AG04449 (cell line): ENCODE measurements at regions not wholly inside any gene's neighbourhood (a gene's known extent, or its start where the extent isn't known, plus 50 kb on each side); places are given as distances from the start of the nearest gene placed in this dataset.
"Not testable (repeated sequence)": the region's sequence is repeated elsewhere in the genome, so short reads cannot be mapped to it uniquely, and the experiment has no call there.

ENCODE experiments used
- CTCF ChIA-PET: fragments of 350-600 bp; formaldehyde crosslinking; extraction: SDS; loops from one replicate; lab custom pipeline; 2021; ENCODE audit warnings: antibody characterized with exemption; lab: Yijun Ruan, JAX
- POLR2A ChIA-PET: fragments of 400-600, 350-600 bp; formaldehyde crosslinking; extraction: SDS; loops from one replicate; lab custom pipeline; 2020; ENCODE audit warnings: antibody characterized with exemption, inconsistent platforms; lab: Yijun Ruan, JAX
- DNase-seq: peaks from one replicate; pipeline ENCODE4 v3.0.0-alpha.2; 2010; ENCODE audit warnings: low read depth, low spot score
- H3K4me3 ChIP-seq: 2 replicates; pipeline ENCODE4 v1.5.1; 2011; ENCODE audit warnings: low read depth, mild to moderate bottlenecking, control low read depth, low read length
- CTCF ChIP-seq: IDR thresholded peaks from one replicate; pipeline ENCODE4 v1.5.1; 2011; ENCODE audit warnings: mild to moderate bottlenecking, moderate library complexity, low read length, control low read depth, inconsistent platforms; ENCODE audit not compliant: insufficient read depth; ENCODE audit errors: missing control alignments

GRCh38 chr21:10425856-10426255 lies 95.5 kb upstream of the TPTE start:
- no peak for TF ChIP-seq CTCF
- no peak for DNase-seq
- POLR2A ChIA-PET, result no interaction called here
- no peak overlapping the region for H3K4me3 ChIP-seq
- CTCF ChIA-PET, result no interaction called here

GRCh38 chr21:10426812-10427211 lies 94.6 kb upstream of the TPTE start:
- POLR2A ChIA-PET, DNase-seq, H3K4me3 ChIP-seq, CTCF ChIA-PET: not testable (repeated sequence)

GRCh38 chr21:10427277-10427676 lies 94.1 kb upstream of the TPTE start:
- CTCF ChIA-PET, POLR2A ChIA-PET, H3K4me3 ChIP-seq, DNase-seq: not testable (repeated sequence)

GRCh38 chr21:10428981-10429534 lies 92.3 kb upstream of the TPTE start:
- POLR2A ChIA-PET, CTCF ChIA-PET, DNase-seq, H3K4me3 ChIP-seq: not testable (repeated sequence)

GRCh38 chr21:10430005-10430404 lies 91.4 kb upstream of the TPTE start:
- TF ChIP-seq CTCF, result no peak
- H3K4me3 ChIP-seq, result no peak overlapping the region
- no peak for DNase-seq
- CTCF ChIA-PET, result no interaction called here
- POLR2A ChIA-PET, result no interaction called here

- POLR2A ChIA-PET, DNase-seq, H3K4me3 ChIP-seq, CTCF ChIA-PET: not testable (repeated sequence)
Observed at GRCh38 chr21:10431995-10432394, 89.4 kb upstream of the TPTE start.

- POLR2A ChIA-PET, DNase-seq, H3K4me3 ChIP-seq, CTCF ChIA-PET: not testable (repeated sequence)
Observed at GRCh38 chr21:10432456-10432855, 88.9 kb upstream of the TPTE start.

- H3K4me3 ChIP-seq, CTCF ChIA-PET, DNase-seq, POLR2A ChIA-PET: not testable (repeated sequence)
Observed at GRCh38 chr21:10437977-10438376, 83.4 kb upstream of the TPTE start.

GRCh38 chr21:10440639-10441038 lies 80.7 kb upstream of the TPTE start:
- POLR2A ChIA-PET, CTCF ChIA-PET, H3K4me3 ChIP-seq, DNase-seq: not testable (repeated sequence)

- POLR2A ChIA-PET, H3K4me3 ChIP-seq, DNase-seq, CTCF ChIA-PET: not testable (repeated sequence)
Observed at GRCh38 chr21:10442018-10442417, 79.4 kb upstream of the TPTE start.

- DNase-seq, CTCF ChIA-PET, H3K4me3 ChIP-seq, POLR2A ChIA-PET: not testable (repeated sequence)
Observed at GRCh38 chr21:10445685-10446084, 75.7 kb upstream of the TPTE start.

- H3K4me3 ChIP-seq, POLR2A ChIA-PET, DNase-seq, CTCF ChIA-PET: not testable (repeated sequence)
Observed at GRCh38 chr21:10449451-10449850, 71.9 kb upstream of the TPTE start.

- H3K4me3 ChIP-seq, POLR2A ChIA-PET, CTCF ChIA-PET, DNase-seq: not testable (repeated sequence)
Observed at GRCh38 chr21:10451274-10451673, 70.1 kb upstream of the TPTE start.

GRCh38 chr21:10457765-10458164 lies 63.6 kb upstream of the TPTE start:
- POLR2A ChIA-PET, CTCF ChIA-PET, DNase-seq, H3K4me3 ChIP-seq: not testable (repeated sequence)

- CTCF ChIA-PET, POLR2A ChIA-PET, H3K4me3 ChIP-seq, DNase-seq: not testable (repeated sequence)
Observed at GRCh38 chr21:10460957-10461356, 60.4 kb upstream of the TPTE start.
